GM23338 (cell line): ENCODE measurements at regions not wholly inside any gene's neighbourhood (a gene's known extent, or its start where the extent isn't known, plus 50 kb on each side); places are given as distances from the start of the nearest gene placed in this dataset.
A peak's percentile ranks its signal among the peaks of the same experiment; 100 is the strongest.

Source experiments
- ATAC-seq: fragments of 200-7000 bp; cut with Tn5 transposase; 3 replicates; pipeline ENCODE4 v1.9.1; 2020
- DNase-seq: peaks from one replicate; pipeline ENCODE4 v3.0.0-alpha.2; 2015; ENCODE audit warnings: low spot score
- H2AFZ ChIP-seq: fragments of 200-600 bp; sonication (generic); 2 replicates; pipeline ENCODE4 v1.8.0; 2016; ENCODE audit warnings: antibody characterized with exemption, mild to moderate bottlenecking, moderate library complexity
- H3F3A ChIP-seq: fragments of 200-600 bp; sonication (generic); replicated peaks from 2 replicates; pipeline ENCODE4 v1.8.0; 2017; ENCODE audit warnings: antibody characterized with exemption, mixed run types, low read depth
- H3K27ac ChIP-seq: fragments of 200-600 bp; sonication (generic); 2 replicates; pipeline ENCODE4 v1.6.1; 2016; ENCODE audit warnings: low read depth
- H3K27me3 ChIP-seq: fragments of 200-600 bp; sonication (generic); 2 replicates; pipeline ENCODE4 v1.8.0; 2016; ENCODE audit warnings: mild to moderate bottlenecking, mixed run types, moderate library complexity; ENCODE audit not compliant: insufficient read depth
- H3K36me3 ChIP-seq: fragments of 200-600 bp; sonication (generic); 2 replicates; pipeline ENCODE4 v1.8.0; 2016; ENCODE audit warnings: mild to moderate bottlenecking; ENCODE audit not compliant: insufficient read depth
- H3K4me1 ChIP-seq: fragments of 200-600 bp; sonication (generic); 2 replicates; pipeline ENCODE4 v1.8.0; 2016; ENCODE audit warnings: mild to moderate bottlenecking, moderate library complexity; ENCODE audit not compliant: insufficient read depth
- H3K4me2 ChIP-seq: fragments of 200-600 bp; sonication (generic); 2 replicates; pipeline ENCODE4 v1.7.1; 2017; ENCODE audit warnings: mixed run types
- H3K4me3 ChIP-seq: fragments of 200-600 bp; sonication (generic); 2 replicates; pipeline ENCODE4 v1.6.1; 2016; ENCODE audit warnings: mixed run types
- H3K79me2 ChIP-seq: fragments of 200-600 bp; sonication (generic); replicated peaks from 2 replicates; pipeline ENCODE4 v1.8.0; 2017; ENCODE audit warnings: mild to moderate bottlenecking; ENCODE audit not compliant: insufficient read depth
- H3K9me2 ChIP-seq: fragments of 200-600 bp; sonication (generic); 2 replicates; pipeline ENCODE4 v1.8.0; 2017; ENCODE audit not compliant: insufficient read depth
- H4K20me1 ChIP-seq: fragments of 200-600 bp; sonication (generic); replicated peaks from 2 replicates; pipeline ENCODE4 v1.8.0; 2017; ENCODE audit warnings: mild to moderate bottlenecking; ENCODE audit not compliant: insufficient read depth
- H3K27ac Mint-ChIP-seq: 2 replicates; pipeline ENCODE4 v1.8.0; 2020; ENCODE audit warnings: inconsistent platforms, mild to moderate bottlenecking, moderate library complexity, mixed read lengths
- H3K27me3 Mint-ChIP-seq: 3 replicates; pipeline ENCODE4 v1.8.0; 2022; ENCODE audit warnings: low read depth, mild to moderate bottlenecking, moderate library complexity, mixed read lengths, inconsistent platforms; ENCODE audit not compliant: insufficient read depth, poor library complexity
- H3K36me3 Mint-ChIP-seq: 3 replicates; pipeline ENCODE4 v1.8.0; 2021; ENCODE audit warnings: low read depth, mild to moderate bottlenecking, inconsistent platforms, moderate library complexity, mixed read lengths
- H3K4me1 Mint-ChIP-seq: 3 replicates; pipeline ENCODE4 v1.8.0; 2020; ENCODE audit warnings: mild to moderate bottlenecking, inconsistent platforms, mixed read lengths
- H3K4me3 Mint-ChIP-seq: 3 replicates; pipeline ENCODE4 v1.8.0; 2021; ENCODE audit warnings: moderate library complexity, mild to moderate bottlenecking, inconsistent platforms, mixed read lengths
- H3K9me3 Mint-ChIP-seq: 3 replicates; pipeline ENCODE4 v1.8.0; 2020; ENCODE audit warnings: moderate library complexity, mild to moderate bottlenecking, inconsistent platforms, mixed read lengths
- CREB1 ChIP-seq: fragments of 250-450 bp; sonication (Bioruptor Pico); IDR thresholded peaks from 2 replicates; pipeline ENCODE4 v1.5.0; 2020; ENCODE audit warnings: low read depth, mild to moderate bottlenecking, moderate library complexity
- CTCF ChIP-seq, 2 experiments: fragments of 200-600 bp in 1 of 2; sonication (generic) in 1 of 2; conservative IDR thresholded peaks; 2 replicates each; pipeline versions ENCODE4 v1.5.1 to v1.6.1; 2016 to 2017; ENCODE audit warnings: antibody characterized with exemption in 2 of 2, low read depth in 2 of 2, mild to moderate bottlenecking in 2 of 2, moderate library complexity in 1 of 2
- EZH2 ChIP-seq: fragments of 200-600 bp; sonication (generic); IDR thresholded peaks from one replicate; pipeline ENCODE4 v1.8.0; 2017; ENCODE audit warnings: antibody characterized with exemption, mild to moderate bottlenecking, low read depth; ENCODE audit not compliant: unreplicated experiment
- EZH2phosphoT487 ChIP-seq: fragments of 200-600 bp; sonication (generic); IDR thresholded peaks from one replicate; pipeline ENCODE4 v1.8.1; 2018; ENCODE audit warnings: antibody characterized with exemption; ENCODE audit not compliant: unreplicated experiment
- JUNB ChIP-seq: IDR thresholded peaks from one replicate; pipeline ENCODE4 v1.6.1; 2016; ENCODE audit warnings: antibody characterized with exemption; ENCODE audit not compliant: unreplicated experiment
- NANOG ChIP-seq: IDR thresholded peaks from 2 replicates; pipeline ENCODE4 v1.6.1; 2016; ENCODE audit warnings: antibody characterized with exemption, borderline replicate concordance
- POLR2AphosphoS5 ChIP-seq: IDR thresholded peaks from 2 replicates; pipeline ENCODE4 v1.6.1; 2016; ENCODE audit warnings: antibody characterized with exemption, low read depth
- REST ChIP-seq: IDR thresholded peaks from one replicate; pipeline ENCODE4 v1.6.1; 2018; ENCODE audit warnings: antibody characterized with exemption; ENCODE audit not compliant: unreplicated experiment
- STAT1 ChIP-seq: IDR thresholded peaks from one replicate; pipeline ENCODE4 v1.6.1; 2016; ENCODE audit warnings: antibody characterized with exemption; ENCODE audit not compliant: unreplicated experiment
- ZNF114 ChIP-seq: fragments of 250-450 bp; sonication (Bioruptor Pico); IDR thresholded peaks from 2 replicates; pipeline ENCODE4 v1.5.0; 2020; ENCODE audit warnings: mild to moderate bottlenecking, moderate library complexity
- ZNF331 ChIP-seq: fragments of 250-450 bp; sonication (Bioruptor Pico); IDR thresholded peaks from 2 replicates; pipeline ENCODE4 v1.5.0; 2020; ENCODE audit warnings: low read depth, mild to moderate bottlenecking, moderate library complexity
- TF ChIP-seq, protein P1 (sequence below): IDR thresholded peaks from 2 replicates; pipeline ENCODE4 v1.6.1; 2016; ENCODE audit warnings: antibody characterized with exemption
- TF ChIP-seq, protein P2 (sequence below): fragments of 250-450 bp; sonication (Bioruptor Pico); IDR thresholded peaks from 2 replicates; pipeline ENCODE4 v1.5.0; 2020; ENCODE audit warnings: mild to moderate bottlenecking, moderate library complexity

GRCh38 chr4:117328333-117328732 is 243.0 kb upstream of the TRAM1L1 start:
- Histone ChIP-seq H3K36me3 (no peaks in the 10 kb centered on the region), H3K4me1 (no peaks in the 10 kb centered on the region), H2AFZ (no peak overlapping the region), H3K79me2 (no peaks in the 10 kb centered on the region), H3K27me3 (no peaks in the 10 kb centered on the region), H3K4me2 (no peak overlapping the region), H3F3A (no peaks in the 10 kb centered on the region), H3K27ac (no peak overlapping the region), H3K9me2 (no peaks in the 10 kb centered on the region), H3K4me3 (no peak overlapping the region), H4K20me1 (no peaks in the 10 kb centered on the region)
- Mint-ChIP-seq H3K4me3 (no peak overlapping the region), H3K4me1 (no peaks in the 10 kb centered on the region), H3K27me3 (peaks cover 1% of the 10 kb centered on the region), H3K36me3 (peaks cover 3% of the 10 kb centered on the region; the same call in 1 of the 3 replicates), H3K9me3 (peaks cover 2% of the 10 kb centered on the region; the same call in 2 of the 3 replicates), H3K27ac (peak overlapping the region; percentile 44; the same call in 1 of the 2 replicates)
- ATAC-seq, result no peak
- TF ChIP-seq, protein P1, sequence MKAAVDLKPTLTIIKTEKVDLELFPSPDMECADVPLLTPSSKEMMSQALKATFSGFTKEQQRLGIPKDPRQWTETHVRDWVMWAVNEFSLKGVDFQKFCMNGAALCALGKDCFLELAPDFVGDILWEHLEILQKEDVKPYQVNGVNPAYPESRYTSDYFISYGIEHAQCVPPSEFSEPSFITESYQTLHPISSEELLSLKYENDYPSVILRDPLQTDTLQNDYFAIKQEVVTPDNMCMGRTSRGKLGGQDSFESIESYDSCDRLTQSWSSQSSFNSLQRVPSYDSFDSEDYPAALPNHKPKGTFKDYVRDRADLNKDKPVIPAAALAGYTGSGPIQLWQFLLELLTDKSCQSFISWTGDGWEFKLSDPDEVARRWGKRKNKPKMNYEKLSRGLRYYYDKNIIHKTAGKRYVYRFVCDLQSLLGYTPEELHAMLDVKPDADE, result no peak
- no peak for TF ChIP-seq ZNF114
- TF ChIP-seq POLR2AphosphoS5, result no peak
- TF ChIP-seq JUNB, result no peak
- no peak for TF ChIP-seq NANOG
- no peak for TF ChIP-seq REST
- TF ChIP-seq ZNF331 (CRISPR knock-in tag), result no peak
- TF ChIP-seq STAT1, result no peak
- no peak for TF ChIP-seq EZH2phosphoT487
- no peak for TF ChIP-seq CREB1 (CRISPR knock-in tag)
- TF ChIP-seq, protein P2, sequence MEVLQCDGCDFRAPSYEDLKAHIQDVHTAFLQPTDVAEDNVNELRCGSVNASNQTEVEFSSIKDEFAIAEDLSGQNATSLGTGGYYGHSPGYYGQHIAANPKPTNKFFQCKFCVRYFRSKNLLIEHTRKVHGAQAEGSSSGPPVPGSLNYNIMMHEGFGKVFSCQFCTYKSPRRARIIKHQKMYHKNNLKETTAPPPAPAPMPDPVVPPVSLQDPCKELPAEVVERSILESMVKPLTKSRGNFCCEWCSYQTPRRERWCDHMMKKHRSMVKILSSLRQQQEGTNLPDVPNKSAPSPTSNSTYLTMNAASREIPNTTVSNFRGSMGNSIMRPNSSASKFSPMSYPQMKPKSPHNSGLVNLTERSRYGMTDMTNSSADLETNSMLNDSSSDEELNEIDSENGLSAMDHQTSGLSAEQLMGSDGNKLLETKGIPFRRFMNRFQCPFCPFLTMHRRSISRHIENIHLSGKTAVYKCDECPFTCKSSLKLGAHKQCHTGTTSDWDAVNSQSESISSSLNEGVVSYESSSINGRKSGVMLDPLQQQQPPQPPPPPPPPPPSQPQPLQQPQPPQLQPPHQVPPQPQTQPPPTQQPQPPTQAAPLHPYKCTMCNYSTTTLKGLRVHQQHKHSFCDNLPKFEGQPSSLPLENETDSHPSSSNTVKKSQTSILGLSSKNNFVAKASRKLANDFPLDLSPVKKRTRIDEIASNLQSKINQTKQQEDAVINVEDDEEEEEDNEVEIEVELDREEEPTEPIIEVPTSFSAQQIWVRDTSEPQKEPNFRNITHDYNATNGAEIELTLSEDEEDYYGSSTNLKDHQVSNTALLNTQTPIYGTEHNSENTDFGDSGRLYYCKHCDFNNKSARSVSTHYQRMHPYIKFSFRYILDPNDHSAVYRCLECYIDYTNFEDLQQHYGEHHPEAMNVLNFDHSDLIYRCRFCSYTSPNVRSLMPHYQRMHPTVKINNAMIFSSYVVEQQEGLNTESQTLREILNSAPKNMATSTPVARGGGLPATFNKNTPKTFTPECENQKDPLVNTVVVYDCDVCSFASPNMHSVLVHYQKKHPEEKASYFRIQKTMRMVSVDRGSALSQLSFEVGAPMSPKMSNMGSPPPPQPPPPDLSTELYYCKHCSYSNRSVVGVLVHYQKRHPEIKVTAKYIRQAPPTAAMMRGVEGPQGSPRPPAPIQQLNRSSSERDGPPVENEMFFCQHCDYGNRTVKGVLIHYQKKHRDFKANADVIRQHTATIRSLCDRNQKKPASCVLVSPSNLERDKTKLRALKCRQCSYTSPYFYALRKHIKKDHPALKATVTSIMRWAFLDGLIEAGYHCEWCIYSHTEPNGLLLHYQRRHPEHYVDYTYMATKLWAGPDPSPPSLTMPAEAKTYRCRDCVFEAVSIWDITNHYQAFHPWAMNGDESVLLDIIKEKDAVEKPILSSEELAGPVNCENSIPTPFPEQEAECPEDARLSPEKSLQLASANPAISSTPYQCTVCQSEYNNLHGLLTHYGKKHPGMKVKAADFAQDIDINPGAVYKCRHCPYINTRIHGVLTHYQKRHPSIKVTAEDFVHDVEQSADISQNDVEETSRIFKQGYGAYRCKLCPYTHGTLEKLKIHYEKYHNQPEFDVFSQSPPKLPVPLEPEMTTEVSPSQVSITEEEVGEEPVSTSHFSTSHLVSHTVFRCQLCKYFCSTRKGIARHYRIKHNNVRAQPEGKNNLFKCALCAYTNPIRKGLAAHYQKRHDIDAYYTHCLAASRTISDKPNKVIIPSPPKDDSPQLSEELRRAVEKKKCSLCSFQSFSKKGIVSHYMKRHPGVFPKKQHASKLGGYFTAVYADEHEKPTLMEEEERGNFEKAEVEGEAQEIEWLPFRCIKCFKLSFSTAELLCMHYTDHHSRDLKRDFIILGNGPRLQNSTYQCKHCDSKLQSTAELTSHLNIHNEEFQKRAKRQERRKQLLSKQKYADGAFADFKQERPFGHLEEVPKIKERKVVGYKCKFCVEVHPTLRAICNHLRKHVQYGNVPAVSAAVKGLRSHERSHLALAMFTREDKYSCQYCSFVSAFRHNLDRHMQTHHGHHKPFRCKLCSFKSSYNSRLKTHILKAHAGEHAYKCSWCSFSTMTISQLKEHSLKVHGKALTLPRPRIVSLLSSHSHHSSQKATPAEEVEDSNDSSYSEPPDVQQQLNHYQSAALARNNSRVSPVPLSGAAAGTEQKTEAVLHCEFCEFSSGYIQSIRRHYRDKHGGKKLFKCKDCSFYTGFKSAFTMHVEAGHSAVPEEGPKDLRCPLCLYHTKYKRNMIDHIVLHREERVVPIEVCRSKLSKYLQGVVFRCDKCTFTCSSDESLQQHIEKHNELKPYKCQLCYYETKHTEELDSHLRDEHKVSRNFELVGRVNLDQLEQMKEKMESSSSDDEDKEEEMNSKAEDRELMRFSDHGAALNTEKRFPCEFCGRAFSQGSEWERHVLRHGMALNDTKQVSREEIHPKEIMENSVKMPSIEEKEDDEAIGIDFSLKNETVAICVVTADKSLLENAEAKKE, result no peak
- no peak for TF ChIP-seq EZH2
- no peak for TF ChIP-seq CTCF (conservative IDR thresholded peaks at IDR 0.05; ENCODE audit: low read depth in 2 of 2)
- DNase-seq, result no peak
